Medulla oblongata (tissue), 1 donor: ENCODE measurements at regions not wholly inside any gene's neighbourhood (a gene's known extent, or its start where the extent isn't known, plus 50 kb on each side); places are given as distances from the start of the nearest gene placed in this dataset.

ENCODE experiments used
- DNase-seq: peaks from one replicate; pipeline ENCODE4 v3.0.0-alpha.2; 2015; ENCODE audit errors: extremely low spot score

DNA sequence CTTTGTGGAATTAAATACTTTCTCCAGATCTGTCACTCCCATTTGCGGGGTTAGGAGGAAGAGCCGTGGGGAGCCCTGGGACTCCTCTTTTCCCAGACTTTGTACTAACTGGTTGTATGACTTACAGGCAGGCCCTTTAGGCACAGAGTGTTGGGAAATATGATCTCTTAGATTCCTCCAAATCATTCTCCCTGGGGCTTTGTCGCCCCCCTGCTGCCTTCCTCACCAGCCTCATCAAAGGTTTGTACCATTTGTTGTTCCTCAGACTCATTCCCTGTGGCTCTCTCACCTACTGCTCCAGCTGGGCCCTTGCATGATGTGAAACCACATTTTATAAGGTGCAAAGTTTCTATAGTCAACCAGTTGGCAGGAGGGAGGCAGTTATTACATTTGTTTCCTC is 56.4 kb downstream of the CRYGS start:
- DNase-seq = no peak

DNA sequence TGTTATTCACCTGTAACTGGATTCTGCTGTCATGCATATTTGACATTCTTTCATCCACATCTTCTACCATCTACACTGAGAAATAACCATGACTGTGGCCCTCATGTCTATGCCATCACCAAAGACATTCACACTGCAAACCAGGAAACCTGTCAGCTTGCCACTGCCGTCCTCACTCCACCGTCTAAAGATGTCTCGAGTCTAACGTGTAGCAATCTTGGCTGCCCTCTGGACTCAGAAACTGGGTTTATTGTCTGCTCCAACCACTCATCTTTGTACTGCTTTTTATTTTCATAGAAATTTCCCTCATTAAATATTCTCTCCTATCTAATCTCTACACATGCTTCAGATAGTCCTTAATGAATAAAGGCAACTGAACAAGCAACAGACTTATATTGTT is 57.1 kb downstream of the CRYGS start:
- no peak for DNase-seq

DNA sequence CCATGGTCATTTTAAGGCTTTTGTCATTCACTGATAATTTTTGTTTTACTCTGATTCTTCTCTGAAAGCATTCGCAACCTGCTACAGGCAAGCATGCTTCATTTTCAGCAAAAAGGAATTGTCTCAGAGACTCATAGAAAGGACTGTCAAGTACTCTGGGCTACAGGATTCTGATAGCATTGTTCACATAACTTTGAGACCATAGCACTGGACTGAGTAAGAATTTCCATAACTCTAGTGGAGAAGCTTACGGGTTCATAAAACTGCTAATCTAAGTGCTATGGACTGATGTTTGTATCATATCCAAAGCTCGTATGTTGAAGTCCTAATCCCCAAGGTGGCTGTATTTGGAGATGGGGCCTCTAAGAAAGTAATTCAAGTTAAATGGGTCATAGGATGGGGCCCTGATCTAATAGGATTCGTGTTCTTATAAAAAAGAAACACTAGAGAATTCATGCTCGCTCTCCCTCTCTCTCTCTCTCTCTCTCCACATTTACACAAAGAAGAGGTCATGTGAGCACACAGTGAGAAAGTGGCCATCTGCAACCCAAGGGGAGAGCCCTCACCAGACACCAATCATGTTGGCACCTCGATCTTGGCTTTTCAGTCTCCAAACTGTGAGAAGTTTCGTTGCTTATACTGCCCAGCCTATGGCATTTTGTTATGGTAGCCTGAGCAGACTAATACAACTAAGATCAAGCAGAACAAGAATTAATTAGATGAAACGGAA is 60.4 kb downstream of the CRYGS start:
- DNase-seq = no peak

DNA sequence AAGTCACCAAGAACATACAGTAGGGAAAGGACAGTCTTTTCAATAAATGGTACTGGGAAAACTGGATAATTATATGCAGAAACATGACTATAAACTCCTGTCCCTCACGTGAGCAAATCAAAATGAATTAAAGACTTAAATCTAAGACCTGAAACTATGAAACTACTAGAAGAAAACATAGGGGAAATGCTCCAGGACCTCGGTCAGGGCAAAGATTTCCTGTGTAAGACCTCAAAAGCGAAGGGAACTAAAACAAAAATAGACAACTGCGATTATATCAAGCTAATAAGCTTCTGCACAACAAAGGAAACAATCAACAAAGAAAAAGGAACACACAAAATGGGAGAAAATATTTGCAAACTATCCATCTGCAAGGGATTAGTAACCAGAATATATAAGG is 62.7 kb downstream of the CRYGS start:
- DNase-seq = no peak

DNA sequence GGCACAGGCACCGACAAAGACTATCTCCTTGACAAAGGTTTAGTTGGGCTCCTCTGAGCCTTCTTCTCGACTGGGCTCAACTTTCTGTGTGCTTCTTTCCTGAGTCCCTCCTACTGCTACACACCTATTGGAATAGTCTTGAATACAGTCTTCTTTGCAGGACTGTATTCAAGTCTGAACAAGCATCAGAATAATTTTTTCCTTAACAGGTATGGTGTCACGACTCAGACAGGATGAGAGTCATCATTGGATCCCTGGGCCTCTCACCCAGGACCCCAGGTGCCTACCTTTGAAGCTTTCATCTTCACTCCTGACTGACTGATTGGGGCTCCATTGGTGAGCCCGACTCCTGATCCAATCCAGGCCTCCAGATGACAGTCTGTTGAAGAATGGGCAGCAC is 66.3 kb downstream of the CRYGS start:
- no peak for DNase-seq

DNA sequence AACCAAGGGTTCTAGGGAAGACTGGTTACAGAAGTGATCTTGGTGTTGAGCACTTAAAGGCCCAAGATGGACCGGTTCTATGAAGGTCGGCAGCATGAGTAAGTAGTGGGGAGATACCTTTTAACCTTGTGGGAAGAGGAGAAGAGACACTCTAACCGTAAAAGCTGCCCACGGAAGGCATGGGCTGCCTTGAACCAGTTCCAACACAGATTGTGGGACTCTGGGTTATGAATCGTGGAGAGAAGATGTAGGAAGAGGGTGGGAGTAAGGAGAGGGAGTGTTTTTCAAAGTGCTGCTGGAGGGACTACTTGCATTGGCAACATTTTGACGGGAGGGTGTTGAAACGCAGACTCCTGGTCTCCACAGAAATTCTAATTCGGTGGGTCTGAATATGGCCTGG is 67.1 kb downstream of the CRYGS start:
- no peak for DNase-seq

DNA sequence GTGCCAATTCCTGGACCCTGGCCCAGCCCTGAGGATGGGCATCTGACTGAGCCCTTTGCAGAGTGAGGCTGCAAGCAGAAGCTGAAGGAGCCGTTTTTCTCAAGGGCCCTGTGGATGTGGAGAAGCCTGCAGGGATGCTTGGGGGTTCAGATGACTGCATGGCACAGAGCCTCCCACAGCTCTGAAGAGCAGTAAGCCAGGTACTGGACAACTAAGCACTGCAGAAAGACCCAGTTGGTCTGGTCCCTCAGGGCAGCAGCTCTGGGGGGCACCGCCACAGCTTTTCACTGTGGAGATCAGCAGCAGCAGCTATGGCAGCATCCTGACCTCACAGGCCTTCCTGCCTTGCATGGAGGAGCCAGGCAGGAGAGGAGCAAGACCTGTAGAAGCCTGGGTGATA is 67.6 kb downstream of the CRYGS start:
- DNase-seq = peak; percentile 18

DNA sequence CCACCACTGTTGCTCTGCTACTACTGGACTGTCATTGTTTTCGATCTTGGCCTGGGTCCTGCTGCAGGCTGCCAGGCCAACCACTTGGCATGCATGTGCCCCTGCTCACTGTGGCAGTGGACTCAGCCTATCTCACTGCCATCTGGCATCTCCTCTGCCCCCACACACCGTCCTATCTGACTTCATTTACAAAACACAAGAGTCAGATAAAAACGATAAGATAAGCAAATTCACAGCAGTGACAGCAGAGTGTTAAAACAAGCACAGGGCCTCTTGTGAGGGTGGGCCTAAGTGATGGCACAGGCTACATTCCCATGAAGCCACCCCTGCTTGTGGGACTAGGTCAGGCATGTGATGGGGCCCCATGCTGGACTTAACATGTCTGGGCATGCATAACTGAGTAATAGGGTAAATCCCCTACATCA is 68.1 kb downstream of the CRYGS start:
- DNase-seq = peak; percentile 89

DNA sequence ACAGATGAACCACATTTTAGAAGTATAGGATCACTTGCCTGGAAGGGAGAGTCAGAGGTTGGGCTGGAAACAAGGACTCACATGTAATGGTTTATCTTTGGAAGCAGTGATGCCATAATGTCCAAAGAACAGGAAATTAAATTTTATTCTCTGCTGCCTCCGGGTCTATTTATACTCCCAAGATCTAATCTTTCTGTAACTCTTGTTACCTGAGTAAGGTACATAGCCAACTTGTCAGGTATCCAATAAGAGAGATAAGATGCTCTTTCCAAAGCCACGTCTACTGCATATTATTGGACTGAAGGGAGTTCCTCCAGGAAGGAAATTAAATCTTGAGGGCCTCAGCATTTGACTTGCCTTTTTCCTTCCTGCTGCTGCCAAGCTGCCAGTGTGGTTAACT is 71.0 kb downstream of the CRYGS start:
- DNase-seq = no peak

DNA sequence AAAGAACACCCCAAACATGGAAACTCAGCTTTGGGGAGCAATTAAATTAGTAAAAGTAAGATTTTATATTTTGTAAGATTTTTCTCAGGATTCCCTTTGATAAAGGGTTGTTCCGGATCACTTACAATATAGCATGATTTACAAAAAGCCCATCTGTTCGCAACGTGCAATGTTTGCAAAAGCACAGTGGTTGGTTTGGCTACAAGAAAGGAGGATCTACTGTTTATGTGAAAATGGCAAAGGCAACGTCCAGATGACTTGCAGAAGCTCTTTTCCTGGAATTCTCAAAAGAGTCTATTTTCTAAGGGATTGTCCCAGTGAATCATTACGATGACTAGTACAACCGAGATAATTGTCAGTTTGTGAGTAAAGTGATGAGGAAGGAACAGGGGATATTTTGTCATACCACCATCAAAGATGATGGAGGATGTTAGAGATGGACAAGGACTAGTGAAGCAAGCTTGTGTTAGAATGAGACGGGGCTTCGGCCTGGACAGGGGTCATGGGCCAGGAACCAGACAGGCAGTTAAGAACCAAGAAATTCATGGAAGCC is 71.6 kb downstream of the CRYGS start:
- DNase-seq = no peak

DNA sequence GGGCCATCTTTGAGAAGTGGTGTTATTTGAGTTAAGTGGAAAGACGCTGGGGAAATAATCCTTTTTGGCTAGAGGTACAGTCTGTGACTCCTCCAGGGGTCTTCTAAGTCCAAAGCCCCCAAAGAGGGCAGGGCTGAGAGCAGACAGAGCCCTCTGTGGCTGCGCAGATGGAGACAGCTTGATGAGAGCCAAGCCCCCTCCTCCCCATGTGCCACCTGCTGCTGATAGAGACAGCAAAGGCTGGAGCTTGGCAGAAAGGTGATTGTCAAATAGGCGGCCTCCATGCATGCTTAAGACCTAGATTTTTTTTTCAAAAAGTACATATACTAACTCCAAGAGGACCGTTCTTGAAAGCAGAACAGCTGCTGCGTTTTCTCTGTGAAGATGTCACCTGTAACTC is 72.4 kb downstream of the CRYGS start:
- DNase-seq = no peak

DNA sequence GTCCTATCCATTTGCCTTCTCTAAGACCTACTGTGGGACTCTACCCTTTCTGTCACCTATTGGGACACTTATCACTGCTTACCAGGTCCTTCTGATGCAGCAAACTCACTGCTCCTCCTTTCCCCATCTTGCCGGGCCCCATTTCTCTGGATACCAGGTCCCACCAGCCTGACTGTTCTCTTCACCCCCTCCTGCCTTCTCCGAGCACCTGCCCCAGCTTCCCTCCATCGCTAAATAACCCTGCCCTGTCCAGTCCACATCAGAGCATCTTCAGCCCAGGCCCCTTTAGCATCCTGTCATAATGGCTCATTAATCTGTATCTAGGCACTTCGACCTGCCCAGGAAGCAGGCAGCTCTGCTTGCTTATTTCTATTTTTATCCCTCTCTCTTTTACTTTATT is 74.7 kb downstream of the CRYGS start:
- no peak for DNase-seq

DNA sequence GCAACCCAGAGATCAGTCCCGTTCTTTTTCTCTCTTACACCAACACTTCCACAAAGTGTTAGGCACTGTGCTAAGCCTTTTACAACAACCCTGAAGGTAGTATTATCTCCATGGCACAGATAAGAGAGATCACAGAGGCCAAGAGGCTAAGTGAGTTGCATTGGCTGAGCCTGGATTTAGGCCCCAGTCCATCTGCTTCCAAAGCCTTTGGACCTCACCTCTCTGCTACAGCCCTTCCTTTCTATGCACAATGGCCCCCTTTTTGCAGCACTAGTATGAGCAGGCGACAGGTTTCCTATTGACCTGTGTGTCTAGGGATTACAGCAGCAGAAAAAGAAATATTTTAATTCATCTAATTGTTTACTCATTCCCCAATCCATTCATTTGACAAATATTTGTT is 76.2 kb downstream of the CRYGS start:
- DNase-seq = no peak

DNA sequence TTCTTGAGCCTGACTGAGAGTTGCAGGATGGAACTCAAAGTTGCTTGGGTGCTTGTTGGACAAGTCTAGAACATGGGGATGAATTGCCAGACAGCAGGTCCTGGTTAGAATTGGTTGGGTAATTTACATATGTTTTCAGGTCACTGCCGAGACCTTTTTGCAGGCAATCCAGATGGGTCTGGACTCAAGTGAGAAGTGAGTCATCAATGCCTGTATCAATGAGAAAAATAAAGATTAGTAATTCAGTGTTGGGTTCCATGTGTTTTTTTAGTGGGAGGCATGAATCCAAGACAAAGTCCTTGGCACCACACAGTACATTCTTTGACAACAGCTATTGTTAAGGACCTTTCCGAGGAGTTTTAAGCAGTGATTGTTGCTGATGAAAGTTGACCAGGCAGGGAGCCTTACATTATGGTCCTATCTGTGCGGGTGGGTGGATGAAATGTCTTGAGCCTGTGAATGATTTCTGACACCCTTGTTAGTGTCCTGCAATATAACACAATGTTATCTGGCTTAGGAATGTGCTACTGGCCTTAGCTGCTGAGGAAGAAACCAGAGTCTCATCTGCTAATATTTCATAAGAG is 77.7 kb downstream of the CRYGS start:
- DNase-seq = no peak

DNA sequence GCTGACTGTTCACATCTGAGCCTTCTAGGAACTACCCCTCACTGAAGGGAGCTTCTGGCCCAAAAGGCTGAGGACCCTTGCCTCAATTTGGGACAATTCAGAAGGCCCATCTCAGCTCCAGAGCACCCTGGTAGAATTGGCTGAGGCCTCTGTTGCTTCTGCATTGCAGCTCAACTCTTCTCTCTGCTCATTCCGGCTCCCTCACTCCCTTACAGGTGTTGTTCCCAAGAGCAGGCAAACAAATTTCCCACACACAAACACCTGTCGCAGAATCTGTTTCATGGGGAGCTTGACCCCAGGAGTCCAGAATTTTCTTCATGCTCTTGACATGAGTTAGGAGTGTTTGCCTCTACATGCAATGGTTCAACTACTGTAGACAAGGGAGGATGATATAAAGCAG is 78.7 kb downstream of the CRYGS start:
- no peak for DNase-seq

DNA sequence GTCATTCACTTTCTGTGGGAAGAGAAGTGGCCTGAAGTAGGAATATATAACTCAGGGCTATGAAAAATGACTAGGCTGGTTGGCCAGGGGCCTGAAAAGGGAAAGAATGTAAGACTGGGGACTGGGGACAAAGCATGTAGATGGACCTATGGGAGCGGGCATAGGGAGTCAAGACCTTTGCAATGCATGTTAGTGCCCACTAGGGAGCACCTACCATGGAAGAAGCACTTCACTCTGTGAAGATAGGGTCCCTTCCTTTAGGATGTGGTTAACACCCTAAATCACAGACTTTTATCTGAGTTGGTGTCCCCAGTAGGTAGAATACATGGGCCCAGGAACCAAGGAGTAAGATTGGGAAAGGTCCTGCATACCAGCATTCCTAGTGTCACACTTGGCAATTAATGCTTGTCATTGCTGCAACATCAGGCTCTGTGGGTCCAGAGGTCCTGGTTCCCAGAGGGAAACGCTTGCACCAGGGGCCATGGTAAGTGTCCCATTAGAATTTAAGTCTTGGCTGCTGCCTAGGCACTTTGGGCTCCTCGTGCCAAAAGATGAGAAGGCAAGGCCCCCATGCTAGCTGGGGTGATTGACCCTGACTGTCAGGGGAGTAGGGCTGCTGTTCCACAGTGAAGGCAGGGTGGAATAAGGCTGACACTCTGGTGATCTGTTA is 79.6 kb downstream of the CRYGS start:
- no peak for DNase-seq

DNA sequence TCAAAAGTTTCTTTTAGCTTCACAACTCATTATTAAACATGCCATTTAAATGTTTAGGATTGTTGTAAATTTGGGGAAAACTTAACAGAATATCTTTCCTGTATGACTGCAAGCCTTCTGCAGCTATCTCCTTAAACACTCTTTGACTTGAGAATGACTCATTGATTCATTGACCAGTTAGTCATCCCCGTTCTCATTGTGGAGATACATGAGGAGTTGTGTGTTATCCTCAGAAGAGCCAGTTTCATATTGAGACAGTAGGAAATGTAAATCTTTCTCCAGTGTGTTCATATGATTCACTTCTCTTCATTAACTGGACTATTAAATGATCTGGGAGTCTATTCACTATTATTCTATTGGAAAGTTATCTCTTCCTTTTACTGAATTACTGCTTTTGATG is 83.0 kb downstream of the CRYGS start:
- DNase-seq = no peak

DNA sequence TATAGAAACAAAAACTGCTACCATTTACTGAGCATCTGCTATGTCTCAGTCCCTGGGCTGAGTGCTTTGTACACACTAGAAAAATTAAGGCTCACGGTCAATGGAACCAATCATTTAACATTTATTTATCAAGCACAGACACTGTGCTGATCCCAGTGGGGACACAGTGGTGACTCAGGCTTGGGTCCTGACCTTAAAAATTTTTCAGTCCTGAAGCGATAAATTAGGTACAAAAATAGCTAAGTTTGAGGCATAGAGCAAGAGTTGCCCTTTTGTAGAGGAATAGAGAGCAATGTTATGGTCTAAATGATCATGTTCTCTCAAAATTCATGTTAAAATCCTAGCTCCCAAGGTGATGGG is 85.1 kb downstream of the CRYGS start:
- no peak for DNase-seq

DNA sequence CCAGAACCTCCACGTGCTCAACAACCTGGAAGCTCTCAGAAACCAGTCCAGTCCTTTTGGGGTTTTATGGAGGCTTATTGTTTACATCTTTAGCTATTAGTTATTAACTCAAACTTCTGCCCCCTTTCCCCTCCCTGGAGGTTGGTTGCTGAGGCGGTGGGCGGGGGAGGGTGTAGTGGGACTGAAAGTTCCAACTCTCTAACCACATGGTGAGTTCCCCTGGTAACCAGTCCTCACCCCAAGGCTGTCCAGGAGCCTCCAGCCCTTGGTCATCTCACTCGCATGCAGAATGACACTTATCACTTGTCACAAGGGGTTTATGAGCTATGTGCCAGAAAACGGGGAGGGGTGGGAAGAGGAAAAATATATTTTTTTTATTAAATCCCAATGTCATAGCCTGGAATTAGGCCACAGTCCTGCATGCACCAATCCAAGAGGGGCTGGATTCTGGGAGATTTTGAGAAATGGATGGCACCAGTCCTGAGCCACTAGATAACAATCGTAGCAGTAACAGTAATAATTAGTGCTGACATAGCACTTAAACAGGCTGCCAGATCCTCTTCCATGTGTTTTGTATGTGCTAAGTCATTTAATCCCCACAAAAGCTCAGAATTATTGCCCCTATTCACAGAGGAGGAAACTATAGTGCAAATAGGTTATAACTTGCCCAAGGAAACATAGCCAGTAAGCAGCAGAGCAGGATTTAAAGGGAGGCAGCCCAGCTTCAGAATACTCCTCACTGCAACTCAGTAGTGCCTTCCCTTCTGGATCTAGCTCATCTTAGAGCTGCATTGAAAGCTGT is 85.7 kb downstream of the CRYGS start:
- DNase-seq = no peak

DNA sequence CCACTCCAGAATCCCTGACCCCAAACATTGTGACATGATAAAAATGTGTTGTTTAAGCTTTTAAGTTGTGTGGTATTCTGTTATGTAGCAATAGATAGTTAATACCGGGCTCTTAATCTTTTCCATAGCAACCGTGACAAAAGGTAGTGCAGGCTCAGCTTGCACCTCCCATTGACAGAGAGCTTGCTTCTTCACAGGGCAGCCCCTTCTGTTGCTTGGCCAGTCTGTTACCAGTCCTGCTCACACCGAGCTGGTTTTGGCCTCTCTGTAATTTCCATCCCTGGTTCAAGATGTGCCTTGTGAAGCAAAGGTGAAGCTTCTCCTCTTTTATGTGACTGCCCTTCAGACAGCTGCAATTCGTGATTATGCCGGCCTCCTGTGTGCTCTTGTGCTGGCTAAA is 86.9 kb downstream of the CRYGS start:
- no peak for DNase-seq

DNA sequence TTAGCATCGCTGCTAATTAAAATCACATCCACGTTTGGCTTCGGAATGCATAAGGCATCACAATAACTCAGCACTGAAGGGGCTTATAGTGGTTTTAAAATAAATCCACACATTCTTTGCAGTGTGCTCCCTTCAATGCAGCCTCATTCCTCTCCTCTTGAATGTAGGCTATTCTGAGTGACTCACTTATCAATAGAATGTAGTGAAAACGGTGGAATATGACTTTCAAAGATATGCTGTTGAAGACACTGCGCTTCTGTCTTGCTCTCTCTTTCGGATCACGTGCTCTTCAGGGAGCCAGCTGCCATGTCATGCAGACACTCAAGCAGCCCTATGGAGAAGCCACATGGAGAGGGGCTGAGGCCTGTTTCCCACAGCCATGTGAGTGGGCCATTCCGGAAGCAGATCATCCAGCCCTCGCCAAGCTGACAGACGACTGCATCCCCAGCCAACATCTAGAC is 87.4 kb downstream of the CRYGS start:
- DNase-seq = no peak
